Epidermal melanocyte (primary cell): ENCODE measurements at regions not wholly inside any gene's neighbourhood (a gene's known extent, or its start where the extent isn't known, plus 50 kb on each side); places are given as distances from the start of the nearest gene placed in this dataset.
A peak's percentile ranks its signal among the peaks of the same experiment; 100 is the strongest.

ENCODE experiments used
- DNase-seq: peaks from one replicate; pipeline ENCODE4 v3.0.0; 2011; ENCODE audit warnings: low spot score; ENCODE audit not compliant: insufficient read length

DNA sequence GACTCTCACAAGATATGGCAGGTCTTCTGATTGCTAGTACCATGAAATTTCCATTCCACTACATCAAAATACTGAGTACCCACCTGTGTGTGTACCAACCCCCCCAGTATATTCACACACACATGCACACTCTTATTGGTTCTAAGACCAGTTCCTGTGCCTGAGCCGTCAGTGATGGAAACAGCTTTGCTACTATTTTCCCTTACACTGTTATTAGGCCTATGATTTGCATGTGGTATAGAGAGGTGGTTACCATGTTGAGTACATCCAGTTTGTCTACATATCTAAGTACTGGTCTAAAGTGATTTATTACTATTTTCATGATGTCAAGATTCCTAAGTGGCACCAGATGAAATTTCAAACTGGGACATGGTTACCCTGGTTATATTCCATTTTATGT, 459.9 kb downstream of the BCKDHB start:
- no peak for DNase-seq

DNA sequence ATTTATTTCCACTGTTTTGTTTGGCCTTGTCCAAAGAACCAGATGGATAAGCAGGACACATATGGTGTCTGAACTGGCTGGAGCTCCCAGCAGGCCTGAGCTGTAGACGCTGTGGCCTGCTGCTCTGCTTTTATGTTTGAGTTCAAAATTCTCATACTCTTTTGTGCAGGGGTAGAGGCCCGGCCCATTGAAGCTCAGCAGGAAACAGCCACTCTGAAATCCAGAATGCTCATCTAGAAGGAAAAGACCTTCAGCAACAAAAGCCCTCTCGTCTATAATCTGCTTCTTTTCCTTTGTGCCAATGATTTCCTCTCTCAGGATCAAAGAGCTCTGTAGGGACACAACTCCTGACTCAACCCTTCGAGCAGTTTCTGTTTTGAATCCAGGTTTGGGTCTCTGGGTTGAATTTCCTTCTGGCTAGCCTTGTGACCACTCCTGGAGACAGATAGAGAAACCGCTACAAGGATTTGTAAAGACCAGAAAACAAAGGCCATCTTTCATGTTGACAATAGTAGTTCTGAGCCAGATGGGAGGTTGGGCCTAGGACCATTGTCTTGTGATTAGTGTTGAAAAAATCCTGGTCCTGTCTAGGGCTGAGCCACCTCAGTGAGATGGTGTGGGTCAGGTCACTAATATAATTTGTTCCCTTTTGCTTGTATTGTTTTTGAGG, 446.7 kb downstream of the BCKDHB start:
- no peak for DNase-seq

DNA sequence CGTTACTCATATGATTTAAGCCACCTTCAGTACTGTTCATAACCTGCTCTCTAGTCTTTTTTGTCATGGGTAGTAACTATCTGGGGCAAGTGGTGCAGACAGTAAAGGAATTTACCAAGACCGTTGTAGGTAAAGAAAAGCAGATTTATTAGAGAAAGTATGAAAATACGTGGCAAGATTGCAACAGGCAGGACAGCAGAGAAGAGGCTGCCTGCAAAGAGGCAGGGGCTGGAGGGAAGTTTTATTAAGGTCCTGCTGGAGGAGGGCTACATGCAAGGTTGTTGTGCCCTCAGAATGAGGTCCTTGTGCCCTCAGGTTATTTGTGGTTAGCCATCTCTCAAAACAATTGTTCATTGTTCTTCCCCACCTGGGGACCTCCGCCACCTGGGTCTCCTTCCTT, 444.3 kb downstream of the BCKDHB start:
- DNase-seq = no peak

DNA sequence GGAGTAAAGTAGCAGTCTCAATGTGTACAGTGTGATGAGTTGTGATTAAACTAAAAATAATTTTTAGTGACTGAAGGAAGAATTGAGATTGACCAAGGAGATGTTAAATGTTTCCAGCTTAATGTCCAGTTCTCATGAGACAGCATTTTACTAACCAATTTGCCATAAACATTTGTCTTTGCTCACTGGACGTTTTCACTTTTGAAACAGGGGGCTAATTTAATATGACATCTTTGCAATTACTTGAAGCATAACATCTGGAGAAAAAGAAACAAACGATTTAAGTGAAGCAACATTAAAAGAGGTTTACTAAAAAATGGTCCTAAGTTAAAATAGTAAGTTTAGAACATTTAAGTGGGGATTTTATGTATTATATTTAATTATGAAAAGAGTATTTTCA, 443.8 kb downstream of the BCKDHB start:
- DNase-seq = no peak

- DNase-seq = no peak
These were observed 442.1 kb downstream of the BCKDHB start for GRCh38 chr6:80548532-80548931.

GRCh38 chr6:80547827-80548226, 441.4 kb downstream of the BCKDHB start:
- DNase-seq = peak; percentile 22

DNA sequence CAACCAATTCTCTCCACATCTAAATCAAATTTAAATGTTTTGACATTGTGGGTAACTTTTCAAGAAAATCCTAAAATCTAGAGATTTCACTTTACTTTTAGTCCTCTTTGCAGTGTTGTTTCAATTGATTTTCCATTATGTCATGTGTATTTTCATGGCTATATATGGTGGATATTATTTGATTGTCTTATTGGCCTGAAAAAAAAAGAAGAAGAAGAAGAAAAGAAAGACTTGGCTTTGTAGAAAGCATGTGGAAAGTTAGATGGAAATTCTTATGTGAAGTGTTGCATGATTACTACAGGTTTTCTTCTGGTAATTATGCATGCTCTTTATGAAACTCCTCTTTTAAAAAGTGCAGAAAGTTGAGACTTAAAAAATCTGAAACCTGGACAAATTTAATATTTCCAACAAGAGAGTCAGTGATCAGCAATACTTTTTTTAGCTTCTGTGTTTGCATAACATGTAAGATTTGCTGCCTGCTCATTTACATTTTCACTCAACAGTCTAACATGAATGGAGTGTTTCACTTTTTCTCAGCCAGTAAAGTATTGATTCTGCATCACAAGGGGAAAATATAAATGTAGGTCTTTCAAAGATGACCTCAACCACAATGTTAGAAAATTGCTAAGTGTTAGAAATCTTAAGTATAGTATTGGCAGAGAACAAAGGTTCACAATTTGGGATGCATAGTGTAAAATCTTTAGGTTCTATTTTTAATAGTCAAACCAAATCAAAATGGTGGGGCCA, 438.7 kb downstream of the BCKDHB start:
- DNase-seq = no peak

GRCh38 chr6:80544555-80544954, 438.1 kb downstream of the BCKDHB start:
- no peak for DNase-seq

DNA sequence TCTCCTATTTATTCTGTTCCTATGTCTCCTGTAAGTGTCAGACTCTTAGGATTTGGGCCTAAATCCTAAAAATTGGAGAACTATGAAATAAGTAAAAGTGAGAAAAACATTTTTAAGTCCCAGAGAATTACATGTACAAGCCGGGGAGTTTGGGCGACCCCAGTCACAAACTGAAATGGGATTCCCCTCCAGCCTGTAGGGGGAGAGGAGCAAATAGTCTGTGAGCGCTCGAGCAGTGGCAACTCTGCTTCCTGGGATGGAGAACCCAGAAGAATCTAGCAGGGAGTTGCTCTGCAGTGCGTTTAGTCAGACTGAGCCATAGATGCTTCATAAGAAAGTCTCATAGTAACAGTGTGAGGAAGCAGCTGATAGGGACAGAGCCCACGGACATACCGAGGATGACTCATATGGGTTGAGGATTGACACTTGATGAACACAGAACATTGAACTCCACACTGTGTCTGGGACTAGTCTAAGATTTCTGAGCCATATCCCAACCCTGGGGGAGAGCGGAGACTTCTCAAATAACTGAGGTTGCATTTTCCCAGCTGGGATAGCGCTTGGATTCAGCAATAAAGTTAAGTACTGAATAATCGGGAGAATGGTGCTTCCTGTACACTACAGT, 437.2 kb downstream of the BCKDHB start:
- DNase-seq = no peak

DNA sequence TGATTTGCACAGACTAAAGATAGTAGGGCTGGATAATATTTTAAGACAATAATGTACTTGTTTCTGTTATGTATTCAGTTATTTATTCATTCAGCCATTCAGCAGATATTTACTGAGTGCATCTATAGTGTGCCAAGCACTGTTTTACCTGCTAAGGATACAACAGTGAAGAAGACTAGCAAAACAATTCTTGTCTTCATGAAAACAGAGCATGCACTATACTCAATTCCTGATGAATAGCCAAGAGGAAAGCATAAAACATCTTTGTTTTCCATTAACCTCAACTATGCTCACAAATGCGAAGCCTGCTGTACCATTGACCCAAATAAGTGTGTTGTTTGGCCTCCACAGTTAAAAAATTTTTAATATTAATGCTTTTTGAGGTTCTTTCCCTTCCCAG, 436.7 kb downstream of the BCKDHB start:
- DNase-seq = no peak

GRCh38 chr6:80541886-80542285, 435.4 kb downstream of the BCKDHB start:
- DNase-seq = no peak

GRCh38 chr6:80541181-80541580, 434.7 kb downstream of the BCKDHB start:
- no peak for DNase-seq

- DNase-seq = no peak
These were observed 434.2 kb downstream of the BCKDHB start for GRCh38 chr6:80540700-80541099.

DNA sequence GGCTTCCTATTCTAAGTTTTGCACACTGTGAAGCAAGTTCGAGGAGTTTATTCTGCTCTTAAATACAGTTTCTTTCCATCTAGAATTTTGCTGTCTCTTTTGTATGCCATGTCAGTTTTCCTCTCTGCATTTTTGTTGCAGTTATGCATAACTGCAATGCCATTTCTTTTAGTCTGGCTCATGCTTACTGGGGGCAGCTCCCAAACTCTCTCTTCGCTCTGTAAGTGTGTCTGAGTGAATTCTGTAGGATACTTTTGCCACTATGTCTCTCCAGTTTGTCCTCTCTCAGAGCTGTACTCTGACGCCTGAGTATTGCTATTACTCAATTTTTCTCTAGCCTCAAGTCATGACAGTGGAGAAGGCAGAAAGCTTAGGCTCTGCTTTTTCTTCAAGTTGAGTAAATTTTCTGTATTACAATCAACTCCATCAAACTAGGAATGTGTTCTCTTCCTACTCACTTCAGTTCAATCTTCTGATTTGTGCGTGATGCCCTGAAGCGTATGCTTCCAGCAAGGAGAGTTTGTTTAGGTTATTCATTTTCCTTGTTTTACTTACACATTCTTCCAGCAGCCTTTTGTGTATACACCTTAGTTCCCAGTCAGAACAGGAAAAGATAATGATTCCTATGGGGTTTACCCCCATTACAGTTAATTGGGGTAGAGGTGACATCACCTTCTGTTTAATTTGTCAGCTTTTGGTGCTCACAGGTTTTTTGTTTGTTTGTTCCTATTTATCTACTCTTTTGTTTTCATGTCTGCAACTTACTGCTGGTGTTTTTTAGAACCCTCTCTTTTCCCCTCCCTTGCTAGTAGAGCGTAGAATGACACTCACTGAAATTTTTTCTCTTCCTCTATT, 430.9 kb downstream of the BCKDHB start:
- no peak for DNase-seq

- no peak for DNase-seq
These were observed 429.6 kb downstream of the BCKDHB start for GRCh38 chr6:80535914-80536565.

DNA sequence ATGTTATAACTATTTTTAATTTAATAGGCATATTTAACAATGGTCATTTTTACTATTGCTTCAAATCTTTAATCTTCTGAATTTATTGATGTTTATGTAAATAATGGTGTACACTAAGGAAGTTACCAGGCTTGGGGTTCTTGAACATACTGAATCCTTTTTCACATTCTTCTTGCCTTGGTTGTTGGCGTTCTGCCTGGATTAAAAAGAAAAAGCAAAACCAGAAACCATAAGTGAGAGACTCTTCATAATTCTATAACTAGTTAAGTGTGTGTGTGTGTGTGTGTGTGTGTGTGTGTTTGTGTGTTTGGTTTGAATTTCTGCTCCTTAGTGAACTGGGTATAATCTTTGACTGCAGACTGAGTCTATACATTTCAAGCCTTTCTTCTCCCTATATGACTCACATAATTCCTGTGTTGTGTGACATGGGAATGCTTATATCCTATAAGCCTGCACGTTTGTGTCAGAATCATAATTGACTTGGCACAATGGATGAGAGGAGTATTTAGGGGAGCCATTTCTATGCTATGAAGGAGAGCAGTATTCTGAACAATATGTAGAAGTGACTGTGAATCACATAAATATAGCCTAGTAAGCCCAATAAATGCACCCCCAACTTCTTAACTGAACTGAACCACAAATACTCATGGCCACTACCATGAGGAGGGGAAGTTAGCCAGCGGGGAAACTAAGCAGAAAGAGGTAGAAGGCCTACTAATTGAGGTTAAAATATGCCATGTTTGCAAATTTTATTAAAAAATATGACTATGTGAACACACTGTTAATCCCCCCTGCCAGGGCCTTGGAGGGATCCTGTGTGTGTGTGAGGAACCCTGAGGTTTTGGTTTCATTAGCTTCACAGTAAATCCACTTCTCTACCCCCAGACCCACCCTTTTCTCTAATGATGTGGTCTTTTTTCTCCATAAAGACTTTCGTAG, 425.5 kb downstream of the BCKDHB start:
- no peak for DNase-seq

DNA sequence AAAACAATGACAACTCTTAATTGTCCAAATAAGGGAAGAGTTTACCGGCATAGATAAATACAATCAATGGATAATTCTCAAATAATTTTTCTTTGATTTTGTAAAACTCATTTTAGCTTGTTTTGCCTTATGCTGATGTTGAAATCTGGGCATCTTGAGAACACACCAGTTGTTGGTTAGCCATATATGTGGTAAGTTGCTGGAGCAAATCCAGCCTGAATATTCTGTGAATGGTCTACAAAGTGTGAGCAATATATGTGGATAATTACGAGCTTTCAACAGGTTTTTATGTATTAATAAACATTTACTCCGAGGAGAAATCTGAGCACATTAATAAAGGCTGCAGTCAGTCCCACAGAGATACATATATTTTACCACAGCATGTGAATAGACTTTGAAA, 423.6 kb downstream of the BCKDHB start:
- DNase-seq = no peak

DNA sequence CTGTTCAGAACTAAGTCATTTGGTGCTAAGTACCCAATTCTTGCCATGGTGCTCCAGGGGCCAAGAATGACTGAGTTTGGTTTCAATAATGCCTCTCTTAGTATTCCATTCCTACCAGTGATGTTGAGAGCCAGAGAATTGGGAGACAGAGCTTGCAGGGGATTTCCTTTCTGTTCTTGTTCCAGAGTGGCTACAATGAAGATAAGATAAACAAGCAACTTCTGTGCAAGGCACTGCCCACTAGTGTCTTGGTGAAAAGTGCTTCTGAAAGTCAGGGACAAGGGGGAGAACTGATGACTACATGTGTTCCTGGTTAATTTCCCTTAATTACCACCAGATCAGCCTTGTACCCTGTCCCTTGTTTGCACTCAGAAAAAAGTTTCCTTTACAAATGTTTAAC, 421.6 kb downstream of the BCKDHB start:
- no peak for DNase-seq

DNA sequence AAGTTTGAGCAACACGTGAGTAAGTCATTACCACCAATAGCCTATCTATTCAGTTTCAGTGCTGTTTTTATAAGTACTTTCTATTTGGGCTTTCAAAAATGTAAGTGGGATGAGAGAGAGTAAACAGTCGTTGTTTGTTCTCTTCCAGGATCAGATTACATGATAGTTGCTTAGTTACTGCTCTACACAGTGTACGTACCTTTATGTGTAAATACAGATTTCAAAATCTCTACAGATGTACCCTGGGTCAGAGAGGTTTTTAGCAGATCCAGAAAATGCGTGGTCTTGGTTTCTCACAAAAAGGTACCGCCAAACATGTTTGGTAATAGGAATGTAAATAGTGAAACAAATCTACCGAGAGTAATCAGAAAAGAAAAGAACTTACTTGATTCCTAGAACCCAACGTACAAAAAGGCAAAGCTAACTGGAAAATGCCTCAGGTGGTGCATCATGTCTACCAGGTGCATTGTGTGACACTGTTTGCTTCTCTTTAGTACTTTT, 421.1 kb downstream of the BCKDHB start:
- no peak for DNase-seq

GRCh38 chr6:80523531-80523997, 417.1 kb downstream of the BCKDHB start:
- no peak for DNase-seq
